ENCODE measurements at regions not wholly inside any gene's neighbourhood (a gene's known extent, or its start where the extent isn't known, plus 50 kb on each side); places are given as distances from the start of the nearest gene placed in this dataset.

- DNase-seq (no peak), FAIRE-seq (no peak)
- Histone ChIP-seq H3K4me3 (ENCODE audit: low read length in 3 of 3) (no peak overlapping the region), H3K36me3 (ENCODE audit: control insufficient read depth in 2 of 3, insufficient read depth in 3 of 3, low read length in 3 of 3) (no peaks in the 10 kb centered on the region), H3K9ac (ENCODE audit: low read length in 3 of 3) (no peak overlapping the region), H3K9me3 (ENCODE audit: control insufficient read depth in 2 of 3, insufficient read depth in 1 of 3, low read length in 3 of 3) (no peaks in the 10 kb centered on the region), H3K27ac (ENCODE audit: low read depth in 2 of 2, low read length in 2 of 2) (no peak overlapping the region), H3K4me1 (ENCODE audit: control insufficient read depth in 2 of 3, insufficient read depth in 2 of 3, low read depth in 1 of 3, low read length in 3 of 3) (no peaks in the 10 kb centered on the region), H3K27me3 (ENCODE audit: control insufficient read depth, insufficient read depth, low read length) (no peaks in the 10 kb centered on the region)
- TF ChIP-seq CTCF (IDR thresholded peaks at IDR 0.05; ENCODE audit: borderline replicate concordance, extremely low read depth, insufficient read depth), result no peak
- intact Hi-C loops (cut with DNase I), result no loop called here
Measured at GRCh38 chrX:97763981-97764380, 880.3 kb downstream of the RPA4 start.

DNA sequence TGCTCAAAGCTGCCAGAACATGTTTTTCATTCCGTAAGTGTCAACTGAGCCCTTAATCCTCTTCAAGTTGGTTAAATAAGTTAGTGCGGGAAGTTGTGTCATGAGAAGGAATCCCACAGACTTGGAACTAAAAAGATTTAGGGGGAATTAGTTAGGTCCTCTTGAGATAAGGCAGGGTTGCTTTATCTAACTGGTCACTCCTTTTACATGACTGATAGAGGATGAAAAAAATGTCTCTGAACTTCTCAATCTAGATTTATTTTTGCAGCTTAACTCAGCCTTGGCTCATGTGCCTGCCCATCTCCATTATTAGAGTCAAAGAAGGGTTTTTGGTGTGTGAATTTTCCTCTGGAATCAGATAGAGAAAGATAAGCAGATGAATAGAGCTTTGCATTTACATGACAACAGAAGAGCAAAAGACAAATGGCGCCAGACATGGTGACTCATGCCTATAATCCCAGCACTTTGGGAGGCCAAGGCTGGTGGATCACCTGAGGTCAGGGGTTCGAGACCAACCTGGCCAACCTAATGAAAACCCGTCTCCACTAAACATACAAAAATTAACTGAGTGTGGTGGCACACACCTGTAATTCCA is 882.9 kb downstream of the RPA4 start:
- no peaks in the 10 kb centered on the region for H3K36me3 ChIP-seq (ENCODE audit: control insufficient read depth in 2 of 3, insufficient read depth in 3 of 3, low read length in 3 of 3)
- TF ChIP-seq CTCF (IDR thresholded peaks at IDR 0.05; ENCODE audit: borderline replicate concordance, extremely low read depth, insufficient read depth), result no peak
- H3K27ac ChIP-seq (ENCODE audit: low read depth in 2 of 2, low read length in 2 of 2), result no peak overlapping the region
- no peaks in the 10 kb centered on the region for H3K27me3 ChIP-seq (ENCODE audit: control insufficient read depth, insufficient read depth, low read length)
- no peak overlapping the region for H3K4me3 ChIP-seq (ENCODE audit: low read length in 3 of 3)
- no peaks in the 10 kb centered on the region for H3K4me1 ChIP-seq (ENCODE audit: control insufficient read depth in 2 of 3, insufficient read depth in 2 of 3, low read depth in 1 of 3, low read length in 3 of 3)
- FAIRE-seq (no peak), DNase-seq (no peak)
- no peak overlapping the region for H3K9ac ChIP-seq (ENCODE audit: low read length in 3 of 3)
- intact Hi-C loops (cut with DNase I), result no loop called here
- no peaks in the 10 kb centered on the region for H3K9me3 ChIP-seq (ENCODE audit: control insufficient read depth in 2 of 3, insufficient read depth in 1 of 3, low read length in 3 of 3)

GRCh38 chrX:97787311-97787710 is 903.6 kb downstream of the RPA4 start:
- Histone ChIP-seq H3K36me3 (ENCODE audit: control insufficient read depth in 2 of 3, insufficient read depth in 3 of 3, low read length in 3 of 3) (no peaks in the 10 kb centered on the region), H3K27ac (ENCODE audit: low read depth in 2 of 2, low read length in 2 of 2) (no peak overlapping the region), H3K4me3 (ENCODE audit: low read length in 3 of 3) (no peak overlapping the region), H3K9me3 (ENCODE audit: control insufficient read depth in 2 of 3, insufficient read depth in 1 of 3, low read length in 3 of 3) (no peaks in the 10 kb centered on the region), H3K9ac (ENCODE audit: low read length in 3 of 3) (no peak overlapping the region), H3K27me3 (ENCODE audit: control insufficient read depth, insufficient read depth, low read length) (no peaks in the 10 kb centered on the region), H3K4me1 (ENCODE audit: control insufficient read depth in 2 of 3, insufficient read depth in 2 of 3, low read depth in 1 of 3, low read length in 3 of 3) (no peaks in the 10 kb centered on the region)
- FAIRE-seq (no peak), DNase-seq (no peak)
- intact Hi-C loops (cut with DNase I), result no loop called here
- no peak for TF ChIP-seq CTCF (IDR thresholded peaks at IDR 0.05; ENCODE audit: borderline replicate concordance, extremely low read depth, insufficient read depth)

- intact Hi-C loops (cut with DNase I), result no loop called here
- no peaks in the 10 kb centered on the region for H3K4me1 ChIP-seq (ENCODE audit: control insufficient read depth in 2 of 3, insufficient read depth in 2 of 3, low read depth in 1 of 3, low read length in 3 of 3)
- H3K27me3 ChIP-seq (ENCODE audit: control insufficient read depth, insufficient read depth, low read length), result no peaks in the 10 kb centered on the region
- H3K9ac ChIP-seq (ENCODE audit: low read length in 3 of 3), result no peak overlapping the region
- no peak for TF ChIP-seq CTCF (IDR thresholded peaks at IDR 0.05; ENCODE audit: borderline replicate concordance, extremely low read depth, insufficient read depth)
- H3K4me3 ChIP-seq (ENCODE audit: low read length in 3 of 3), result no peak overlapping the region
- no peaks in the 10 kb centered on the region for H3K9me3 ChIP-seq (ENCODE audit: control insufficient read depth in 2 of 3, insufficient read depth in 1 of 3, low read length in 3 of 3)
- no peaks in the 10 kb centered on the region for H3K36me3 ChIP-seq (ENCODE audit: control insufficient read depth in 2 of 3, insufficient read depth in 3 of 3, low read length in 3 of 3)
- no peak overlapping the region for H3K27ac ChIP-seq (ENCODE audit: low read depth in 2 of 2, low read length in 2 of 2)
- no peak for DNase-seq
- FAIRE-seq, result no peak
Measured at GRCh38 chrX:97787849-97788248, 904.1 kb downstream of the RPA4 start.

Data from kidney (tissue), 13 donors.